ENCODE measurements at regions not wholly inside any gene's neighbourhood (a gene's known extent, or its start where the extent isn't known, plus 50 kb on each side); places are given as distances from the start of the nearest gene placed in this dataset.

DNA sequence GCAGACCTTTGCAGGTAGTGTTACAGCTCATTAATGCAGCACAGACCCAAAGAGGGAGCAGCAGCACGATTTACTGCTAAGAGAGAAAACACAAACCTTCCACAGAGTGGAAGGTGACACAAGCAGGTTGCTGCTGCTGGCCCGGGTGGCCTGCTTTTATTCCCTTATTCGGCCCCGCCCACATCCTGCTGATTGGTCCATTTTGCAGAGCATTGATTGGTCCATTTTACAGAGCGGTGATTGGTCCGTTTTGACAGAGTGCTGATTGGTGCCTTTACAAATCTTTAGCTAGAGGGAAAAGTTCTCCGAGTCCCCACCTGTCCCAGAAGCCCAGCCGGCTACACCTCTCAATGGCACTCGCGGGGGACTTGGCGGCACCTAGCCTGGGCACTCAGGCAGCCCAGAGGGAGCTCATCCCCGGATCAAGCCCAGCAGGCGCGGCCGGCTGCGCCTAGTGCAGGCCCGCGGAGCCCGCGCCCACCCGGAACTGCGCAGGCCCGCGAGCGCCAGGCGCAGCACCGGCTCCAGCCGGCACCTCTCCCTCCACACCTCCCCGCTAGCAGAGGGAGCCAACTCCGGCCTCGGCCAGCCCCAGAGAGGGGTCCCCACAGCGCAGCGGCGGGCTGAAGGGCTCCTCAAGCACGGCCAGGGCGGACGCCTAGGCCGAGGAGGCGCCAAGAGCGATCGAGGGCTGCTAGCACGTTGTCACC lies 825.6 kb upstream of the HS6ST1 start:
- no peaks in the 10 kb centered on the region for H3K36me3 ChIP-seq (ENCODE audit: control insufficient read depth in 2 of 2, extremely low read depth in 1 of 2, insufficient read depth in 2 of 2, low read length in 2 of 2)
- H3K4me1 ChIP-seq (ENCODE audit: control insufficient read depth, extremely low read depth, insufficient read depth, low read length) = no peaks in the 10 kb centered on the region
- no peaks in the 10 kb centered on the region for H3K27me3 ChIP-seq (ENCODE audit: control insufficient read depth, extremely low read depth, insufficient read depth, low read length)
- H3K79me2 ChIP-seq (ENCODE audit: control insufficient read depth, insufficient read depth, low read length) = no peaks in the 10 kb centered on the region
- no peak for DNase-seq (ENCODE audit: low read depth, low spot score)
- no peak overlapping the region for H3K4me2 ChIP-seq (ENCODE audit: control insufficient read depth, extremely low read depth, insufficient read depth, low read depth, low read length)
- H3K27ac ChIP-seq (ENCODE audit: control insufficient read depth, insufficient read depth, low read length) = no peak overlapping the region
- no peaks in the 10 kb centered on the region for H3K9me3 ChIP-seq (ENCODE audit: control insufficient read depth, low read depth, low read length)
- dilution Hi-C loops (cut with MboI; ENCODE audit: extremely low pct_ligation_motif_present, low sequenced_read_pairs) = no loop called here
- TF ChIP-seq, protein P1, sequence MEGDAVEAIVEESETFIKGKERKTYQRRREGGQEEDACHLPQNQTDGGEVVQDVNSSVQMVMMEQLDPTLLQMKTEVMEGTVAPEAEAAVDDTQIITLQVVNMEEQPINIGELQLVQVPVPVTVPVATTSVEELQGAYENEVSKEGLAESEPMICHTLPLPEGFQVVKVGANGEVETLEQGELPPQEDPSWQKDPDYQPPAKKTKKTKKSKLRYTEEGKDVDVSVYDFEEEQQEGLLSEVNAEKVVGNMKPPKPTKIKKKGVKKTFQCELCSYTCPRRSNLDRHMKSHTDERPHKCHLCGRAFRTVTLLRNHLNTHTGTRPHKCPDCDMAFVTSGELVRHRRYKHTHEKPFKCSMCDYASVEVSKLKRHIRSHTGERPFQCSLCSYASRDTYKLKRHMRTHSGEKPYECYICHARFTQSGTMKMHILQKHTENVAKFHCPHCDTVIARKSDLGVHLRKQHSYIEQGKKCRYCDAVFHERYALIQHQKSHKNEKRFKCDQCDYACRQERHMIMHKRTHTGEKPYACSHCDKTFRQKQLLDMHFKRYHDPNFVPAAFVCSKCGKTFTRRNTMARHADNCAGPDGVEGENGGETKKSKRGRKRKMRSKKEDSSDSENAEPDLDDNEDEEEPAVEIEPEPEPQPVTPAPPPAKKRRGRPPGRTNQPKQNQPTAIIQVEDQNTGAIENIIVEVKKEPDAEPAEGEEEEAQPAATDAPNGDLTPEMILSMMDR (optimal IDR thresholded peaks at IDR 0.05 in 1 of 3, IDR thresholded peaks at IDR 0.05 in 1 of 3, conservative IDR thresholded peaks at IDR 0.05 in 1 of 3; ENCODE audit: extremely low read depth in 1 of 3, insufficient read depth in 2 of 3, low read length in 3 of 3) = no peak
- no peak overlapping the region for H2AFZ ChIP-seq (ENCODE audit: control insufficient read depth, low read length)
- no peak for FAIRE-seq
- H3K4me3 ChIP-seq (ENCODE audit: control insufficient read depth in 2 of 3, extremely low read depth in 1 of 3, insufficient read depth in 2 of 3, low read depth in 1 of 3, low read length in 3 of 3) = no peak overlapping the region
- no peak overlapping the region for H3K9ac ChIP-seq (ENCODE audit: control insufficient read depth, extremely low read depth, insufficient read depth, low read length)
- no peaks in the 10 kb centered on the region for H4K20me1 ChIP-seq (ENCODE audit: control insufficient read depth, extremely low read depth, insufficient read depth, low read length)
- no peaks in the 10 kb centered on the region for H3K9me1 ChIP-seq (ENCODE audit: control insufficient read depth, extremely low read depth, insufficient read depth, low read length)

DNA sequence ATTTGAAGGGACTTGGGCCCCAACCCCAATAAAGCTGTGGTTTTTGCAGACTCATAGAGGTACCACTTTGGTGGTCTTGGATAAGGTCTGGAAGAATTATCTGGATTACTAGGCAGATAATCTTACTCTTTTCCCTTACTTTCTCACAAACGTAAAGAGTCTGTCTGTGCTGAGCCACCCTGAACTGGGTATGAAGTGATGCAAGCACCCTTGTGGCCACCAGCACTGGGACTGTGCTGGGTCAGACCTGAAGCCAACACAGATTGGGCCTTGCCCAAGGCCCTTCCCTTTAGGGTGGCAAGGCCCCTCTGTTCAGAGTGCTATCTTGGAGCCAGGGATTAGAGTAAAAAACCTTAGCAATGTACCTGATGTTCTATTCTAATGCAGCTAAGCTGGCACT lies 827.0 kb upstream of the RAB6C start:
- Histone ChIP-seq H3K4me2 (ENCODE audit: control insufficient read depth, extremely low read depth, insufficient read depth, low read depth, low read length) (no peak overlapping the region), H3K27me3 (ENCODE audit: control insufficient read depth, extremely low read depth, insufficient read depth, low read length) (no peaks in the 10 kb centered on the region)

More for the DNA sequence above, 827.0 kb upstream of the RAB6C start:
- H3K36me3 ChIP-seq (ENCODE audit: control insufficient read depth in 2 of 2, extremely low read depth in 1 of 2, insufficient read depth in 2 of 2, low read length in 2 of 2) = no peaks in the 10 kb centered on the region
- no peak overlapping the region for H3K4me3 ChIP-seq (ENCODE audit: control insufficient read depth in 2 of 3, extremely low read depth in 1 of 3, insufficient read depth in 2 of 3, low read depth in 1 of 3, low read length in 3 of 3)
- dilution Hi-C loops (cut with MboI; ENCODE audit: extremely low pct_ligation_motif_present, low sequenced_read_pairs) = no loop called here
- no peak overlapping the region for H2AFZ ChIP-seq (ENCODE audit: control insufficient read depth, low read length)
- H3K27ac ChIP-seq (ENCODE audit: control insufficient read depth, insufficient read depth, low read length) = no peak overlapping the region
- H3K9me1 ChIP-seq (ENCODE audit: control insufficient read depth, extremely low read depth, insufficient read depth, low read length) = no peaks in the 10 kb centered on the region
- FAIRE-seq (no peak), DNase-seq (ENCODE audit: low read depth, low spot score) (no peak)
- H3K9ac ChIP-seq (ENCODE audit: control insufficient read depth, extremely low read depth, insufficient read depth, low read length) = no peak overlapping the region
- TF ChIP-seq, protein P1 (optimal IDR thresholded peaks at IDR 0.05 in 1 of 3, IDR thresholded peaks at IDR 0.05 in 1 of 3, conservative IDR thresholded peaks at IDR 0.05 in 1 of 3; ENCODE audit: extremely low read depth in 1 of 3, insufficient read depth in 2 of 3, low read length in 3 of 3) = no peak
- TF ChIP-seq EZH2 (IDR thresholded peaks at IDR 0.05; ENCODE audit: low read length) = no peak
- no peaks in the 10 kb centered on the region for H3K79me2 ChIP-seq (ENCODE audit: control insufficient read depth, insufficient read depth, low read length)
- H3K4me1 ChIP-seq (ENCODE audit: control insufficient read depth, extremely low read depth, insufficient read depth, low read length) = no peaks in the 10 kb centered on the region
- H3K9me3 ChIP-seq (ENCODE audit: control insufficient read depth, low read depth, low read length) = no peaks in the 10 kb centered on the region
- no peaks in the 10 kb centered on the region for H4K20me1 ChIP-seq (ENCODE audit: control insufficient read depth, extremely low read depth, insufficient read depth, low read length)
